ENCODE measurements at regions not wholly inside any gene's neighbourhood (a gene's known extent, or its start where the extent isn't known, plus 50 kb on each side); places are given as distances from the start of the nearest gene placed in this dataset.

DNA sequence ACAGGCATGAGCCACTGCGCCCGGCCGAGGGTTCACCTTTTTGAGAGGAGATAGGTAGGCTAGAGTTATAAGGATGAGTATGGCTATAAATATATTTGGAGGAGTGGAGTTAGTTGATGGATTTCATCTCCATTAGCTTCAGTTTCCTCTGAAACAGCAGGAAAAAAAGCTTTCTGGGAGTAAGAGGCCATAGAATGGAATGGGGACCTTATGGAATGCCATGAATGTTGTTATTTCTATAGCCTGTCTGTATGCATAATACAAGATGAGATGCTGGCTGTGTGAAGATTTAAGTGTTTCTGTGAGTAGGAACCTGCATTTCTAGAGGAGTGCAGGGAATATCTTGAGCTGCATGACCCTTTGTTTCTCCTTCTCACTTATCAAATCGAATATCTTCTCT is 114.9 kb upstream of the ARX start:
- TF ChIP-seq, protein P1, sequence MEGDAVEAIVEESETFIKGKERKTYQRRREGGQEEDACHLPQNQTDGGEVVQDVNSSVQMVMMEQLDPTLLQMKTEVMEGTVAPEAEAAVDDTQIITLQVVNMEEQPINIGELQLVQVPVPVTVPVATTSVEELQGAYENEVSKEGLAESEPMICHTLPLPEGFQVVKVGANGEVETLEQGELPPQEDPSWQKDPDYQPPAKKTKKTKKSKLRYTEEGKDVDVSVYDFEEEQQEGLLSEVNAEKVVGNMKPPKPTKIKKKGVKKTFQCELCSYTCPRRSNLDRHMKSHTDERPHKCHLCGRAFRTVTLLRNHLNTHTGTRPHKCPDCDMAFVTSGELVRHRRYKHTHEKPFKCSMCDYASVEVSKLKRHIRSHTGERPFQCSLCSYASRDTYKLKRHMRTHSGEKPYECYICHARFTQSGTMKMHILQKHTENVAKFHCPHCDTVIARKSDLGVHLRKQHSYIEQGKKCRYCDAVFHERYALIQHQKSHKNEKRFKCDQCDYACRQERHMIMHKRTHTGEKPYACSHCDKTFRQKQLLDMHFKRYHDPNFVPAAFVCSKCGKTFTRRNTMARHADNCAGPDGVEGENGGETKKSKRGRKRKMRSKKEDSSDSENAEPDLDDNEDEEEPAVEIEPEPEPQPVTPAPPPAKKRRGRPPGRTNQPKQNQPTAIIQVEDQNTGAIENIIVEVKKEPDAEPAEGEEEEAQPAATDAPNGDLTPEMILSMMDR (conservative IDR thresholded peaks at IDR 0.05 in 1 of 2, IDR thresholded peaks at IDR 0.05 in 1 of 2; ENCODE audit: extremely low read depth in 1 of 2, insufficient read depth in 1 of 2, low read depth in 1 of 2, low read length in 2 of 2): no peak
- TF ChIP-seq EZH2 (IDR thresholded peaks at IDR 0.05; ENCODE audit: borderline replicate concordance, low read length): no peak
